HT-29 (cell line): ENCODE measurements at regions not wholly inside any gene's neighbourhood (a gene's known extent, or its start where the extent isn't known, plus 50 kb on each side); places are given as distances from the start of the nearest gene placed in this dataset.

Source experiments
- DNase-seq: peaks from one replicate; pipeline ENCODE4 v3.0.0-alpha.2; 2015; ENCODE audit warnings: low spot score

DNA sequence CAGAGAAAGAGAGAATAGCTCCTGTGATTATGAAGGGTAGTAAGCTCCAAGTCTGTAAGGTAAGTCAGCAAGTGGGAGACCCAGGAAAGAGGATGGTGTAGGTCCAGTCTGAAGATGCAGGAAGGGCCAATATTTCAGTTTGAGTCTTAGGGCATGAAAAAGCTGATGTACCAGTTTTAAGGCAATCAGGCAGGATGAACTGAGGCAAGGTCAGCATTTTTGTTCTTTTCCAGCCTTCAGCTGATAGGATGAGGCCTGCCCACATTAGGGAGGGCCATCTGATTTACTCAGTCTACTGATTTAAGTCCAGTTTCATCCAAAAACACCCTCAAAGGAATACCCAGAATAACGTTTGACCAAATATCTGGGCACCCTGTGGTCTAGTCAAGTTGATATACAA lies 347.3 kb downstream of the CMPK2 start:
- no peak for DNase-seq

DNA sequence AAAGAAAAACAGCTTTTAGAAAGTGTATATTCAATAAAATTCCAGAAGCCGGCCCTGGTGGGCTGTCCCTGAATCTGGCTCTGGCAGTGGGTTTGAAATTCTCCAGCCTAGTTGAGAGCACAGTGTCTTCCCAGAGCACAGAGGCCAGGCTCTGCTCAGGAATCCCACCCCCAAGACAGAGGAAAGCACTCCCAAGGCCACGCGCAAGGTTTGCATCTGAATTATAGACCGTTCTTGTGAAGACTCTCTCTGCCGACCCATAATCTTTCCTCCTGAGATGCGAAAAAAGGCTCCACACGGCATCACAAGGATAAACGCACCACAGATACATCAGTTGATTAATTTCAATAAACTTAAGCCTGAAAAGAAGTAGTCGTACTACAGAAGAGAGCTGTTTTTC lies 342.2 kb downstream of the CMPK2 start:
- DNase-seq, result no peak

DNA sequence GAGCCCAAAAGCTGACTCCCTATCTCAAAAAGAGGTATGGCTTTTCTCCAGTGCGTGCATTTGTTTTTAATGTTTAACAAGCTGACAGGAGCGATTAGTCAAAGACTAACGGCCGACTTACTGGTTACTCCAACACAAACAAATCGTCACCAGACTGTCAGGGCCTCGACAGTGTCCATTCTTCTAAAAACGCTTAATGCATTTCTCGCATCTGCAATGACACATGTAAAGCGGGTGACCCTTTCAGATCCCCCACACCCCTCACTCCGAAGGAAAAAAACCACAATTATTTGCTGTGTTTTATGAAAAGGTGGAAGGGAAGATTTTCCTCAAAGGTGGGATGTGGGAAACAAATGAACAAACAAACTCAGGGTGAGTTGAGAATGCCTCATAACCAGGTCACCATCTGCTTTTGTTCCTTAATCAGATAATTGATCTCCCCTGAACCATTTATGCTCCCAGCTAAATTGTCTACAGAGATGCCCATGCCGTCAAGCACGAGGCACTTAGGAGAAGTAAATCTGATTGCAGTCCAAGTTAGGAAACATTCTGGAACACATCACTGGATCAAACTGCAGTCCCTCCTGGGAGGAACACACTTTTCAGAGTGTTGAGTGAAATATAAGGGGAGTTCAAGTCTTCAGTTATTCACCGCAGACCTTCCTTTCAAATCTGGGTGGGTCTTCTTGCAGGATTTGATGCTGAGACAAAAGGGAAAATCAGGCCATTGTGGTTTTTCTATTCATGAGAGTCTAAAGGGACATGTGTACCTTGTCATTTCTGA lies 340.8 kb downstream of the CMPK2 start:
- no peak for DNase-seq

DNA sequence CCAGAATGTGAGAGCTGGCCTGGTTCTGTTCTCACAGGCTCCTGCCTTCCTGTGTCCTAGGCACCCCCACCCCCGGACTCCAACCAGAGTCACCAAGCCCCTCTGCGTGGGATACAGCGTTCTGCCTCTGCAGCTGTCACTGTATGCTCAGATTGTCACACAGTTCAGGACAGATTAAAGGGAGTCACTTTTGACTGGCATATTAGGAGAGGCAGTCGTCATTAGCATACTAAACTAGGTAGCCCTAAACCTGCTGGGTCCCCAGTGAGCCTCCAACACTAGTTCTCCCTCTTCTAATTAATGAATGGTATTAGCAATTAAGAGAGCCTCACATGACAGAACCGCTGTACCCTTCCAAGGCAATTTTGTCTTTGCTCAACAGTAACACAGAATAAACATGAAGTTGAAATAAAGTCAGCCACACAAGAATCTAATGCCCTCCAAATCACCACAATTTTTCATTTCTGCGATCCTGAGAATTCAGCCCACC lies 340.2 kb downstream of the CMPK2 start:
- DNase-seq, result no peak

DNA sequence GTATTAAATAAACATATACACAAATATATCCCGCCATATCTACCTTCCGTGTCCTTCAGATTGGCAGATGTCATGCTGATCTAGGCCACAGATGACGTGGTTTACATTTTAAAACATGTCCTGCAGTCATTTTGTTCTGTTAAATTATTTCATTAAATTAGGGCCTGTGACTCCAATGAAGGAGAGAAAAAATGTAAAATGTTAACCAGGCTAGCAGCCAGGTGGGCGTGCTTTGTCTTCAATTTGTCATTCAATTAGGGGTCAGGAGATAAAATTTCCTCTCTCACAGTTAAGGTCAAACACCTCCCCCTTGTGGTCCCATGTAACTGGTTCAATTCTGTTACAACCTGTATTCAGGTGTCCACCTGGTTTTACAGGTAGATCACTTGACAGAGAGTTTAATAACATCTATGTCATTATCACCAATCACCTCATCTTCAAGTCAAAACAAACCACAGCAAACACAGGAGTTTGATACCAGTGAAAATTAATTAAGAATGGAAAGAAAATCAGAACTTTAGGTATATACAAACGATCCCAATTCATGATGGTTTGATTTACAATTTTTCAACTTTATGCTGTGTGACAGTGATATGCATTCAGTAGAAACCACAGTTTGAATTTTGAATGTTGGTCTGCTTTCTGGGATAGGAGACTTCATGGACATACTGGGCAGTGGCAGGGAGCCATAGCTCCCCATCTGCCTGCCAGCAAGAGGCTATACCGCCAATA lies 339.4 kb downstream of the CMPK2 start:
- peak; percentile 55 for DNase-seq

DNA sequence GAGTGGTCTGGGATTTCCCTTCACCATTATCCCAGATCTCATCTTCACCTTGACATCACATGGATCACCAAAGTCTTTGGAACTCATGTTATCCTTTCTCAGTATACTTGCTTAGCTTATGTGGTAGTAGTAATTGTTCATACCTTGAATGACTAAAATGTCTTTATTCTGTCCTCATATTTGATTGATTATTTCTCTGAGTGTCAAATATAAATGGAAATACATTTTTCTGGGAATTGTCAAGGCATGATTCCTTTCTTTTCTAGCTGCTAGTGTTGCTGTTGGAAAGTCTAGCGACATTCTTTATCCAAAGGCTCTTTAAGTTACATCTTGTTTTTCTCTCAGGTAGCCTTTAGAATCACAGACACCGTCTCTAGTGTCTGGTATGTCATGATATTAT lies 334.4 kb downstream of the CMPK2 start:
- no peak for DNase-seq

DNA sequence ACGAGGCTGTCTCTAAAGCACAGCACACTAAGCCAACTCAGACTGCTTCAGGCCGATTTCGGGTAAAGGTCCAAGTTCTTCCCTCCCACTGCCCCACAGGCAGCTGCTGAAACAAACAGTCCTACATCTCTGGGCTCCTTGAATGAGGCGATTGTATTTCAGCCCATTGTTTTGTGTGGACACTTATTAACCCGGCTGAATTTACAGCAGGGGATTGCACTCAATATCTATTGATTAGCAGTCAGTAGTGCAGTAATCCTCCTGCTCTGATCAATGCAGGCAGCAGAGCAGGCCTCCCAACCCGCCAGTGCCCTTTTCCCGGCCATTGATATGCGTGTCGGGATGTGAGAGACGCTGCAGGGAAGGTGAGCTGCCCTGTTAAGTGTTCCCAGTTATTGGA lies 330.1 kb downstream of the CMPK2 start:
- no peak for DNase-seq

DNA sequence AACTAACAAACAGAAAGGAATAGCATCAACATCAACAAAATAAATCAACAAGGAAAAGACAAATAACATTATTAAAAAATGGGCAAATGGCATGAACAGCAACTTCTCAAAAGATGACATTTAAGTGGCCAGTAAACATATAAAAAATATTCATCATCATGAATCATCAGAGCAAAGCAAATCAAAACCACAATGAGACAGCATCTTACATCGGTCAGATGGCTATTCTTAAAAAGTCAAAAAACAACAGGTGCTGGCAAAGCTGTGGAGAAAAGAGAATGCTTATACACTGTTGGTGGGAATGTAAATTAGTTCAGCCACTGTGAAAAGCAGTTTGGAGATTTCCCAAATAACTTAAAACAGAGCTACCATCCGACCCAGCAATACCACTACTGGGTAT lies 327.1 kb downstream of the CMPK2 start:
- DNase-seq, result no peak

DNA sequence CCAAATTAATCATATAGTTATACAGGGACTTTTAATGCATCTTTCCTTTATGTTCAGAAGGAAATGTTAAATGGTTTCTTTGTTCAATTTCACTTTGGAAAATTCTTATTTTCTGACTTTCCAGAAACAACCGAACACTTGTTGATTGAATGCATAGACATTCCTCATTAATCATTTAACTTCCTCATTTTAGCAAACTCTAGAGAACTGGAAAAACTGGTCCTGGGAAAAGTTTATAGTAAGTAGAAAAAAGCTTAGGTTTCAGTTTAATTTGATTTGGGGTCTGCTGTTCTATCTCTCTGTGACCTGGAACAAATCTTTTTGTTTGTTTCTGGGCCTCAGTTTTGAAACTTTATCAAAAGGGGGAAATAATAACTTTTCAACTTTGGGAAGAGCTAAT lies 320.4 kb downstream of the CMPK2 start:
- DNase-seq, result peak; percentile 70

DNA sequence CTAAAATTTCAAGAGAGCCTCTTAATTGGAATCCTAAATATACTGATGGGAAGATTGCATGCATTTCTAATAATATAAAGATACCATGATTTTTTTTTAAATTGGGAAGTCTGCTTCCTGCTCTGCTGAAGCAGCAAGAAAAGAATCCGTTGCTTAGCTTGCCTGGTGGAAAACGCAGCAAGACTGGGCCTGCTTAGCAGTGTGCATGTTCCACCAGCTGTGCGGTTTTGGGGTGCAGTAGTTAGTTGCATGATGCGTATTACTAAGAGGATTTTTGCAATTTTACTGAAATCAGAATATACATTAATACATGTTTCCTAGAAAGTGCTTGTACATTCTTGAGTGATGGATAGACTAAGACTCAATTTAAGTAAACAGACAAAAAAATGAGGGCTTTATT lies 319.9 kb downstream of the CMPK2 start:
- peak; percentile 5 for DNase-seq

DNA sequence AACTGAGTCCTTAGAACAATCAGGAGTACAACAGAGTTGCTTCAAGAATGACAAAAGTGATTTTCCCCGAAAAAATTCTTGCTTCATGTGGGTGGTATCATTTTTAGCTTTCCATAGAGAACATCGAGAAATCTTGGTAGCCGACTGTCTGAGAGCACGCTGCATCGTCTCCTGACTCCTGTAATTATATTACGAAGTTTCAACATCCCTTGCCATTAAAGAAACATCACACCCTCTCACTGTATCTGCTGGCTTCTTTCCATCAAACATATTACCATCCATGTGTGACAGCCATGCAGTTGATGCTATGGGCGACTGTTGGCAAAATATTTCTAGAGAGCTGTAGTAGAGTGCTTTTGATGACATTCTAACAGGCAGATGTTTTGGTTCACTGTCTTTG lies 311.2 kb downstream of the CMPK2 start:
- DNase-seq, result no peak

DNA sequence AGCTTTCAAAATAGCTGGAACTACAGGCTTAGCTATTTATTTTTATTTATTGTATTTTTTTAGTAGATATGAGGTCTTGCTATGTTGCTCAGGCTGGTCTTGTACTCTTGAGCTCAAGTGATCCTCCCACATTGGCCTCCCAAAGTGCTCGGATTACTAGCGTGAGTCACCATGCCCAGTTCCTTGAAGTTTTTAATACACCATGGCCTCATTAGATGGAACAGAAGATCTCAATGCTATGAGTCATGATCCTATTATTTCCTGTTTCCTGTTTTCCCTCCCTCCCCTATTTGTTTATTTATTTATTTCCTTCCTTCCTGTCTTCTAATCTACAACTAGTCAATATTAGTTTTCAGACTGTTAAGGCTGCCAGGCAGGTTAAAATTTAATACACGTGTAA lies 309.0 kb downstream of the CMPK2 start:
- DNase-seq, result peak; percentile 70

DNA sequence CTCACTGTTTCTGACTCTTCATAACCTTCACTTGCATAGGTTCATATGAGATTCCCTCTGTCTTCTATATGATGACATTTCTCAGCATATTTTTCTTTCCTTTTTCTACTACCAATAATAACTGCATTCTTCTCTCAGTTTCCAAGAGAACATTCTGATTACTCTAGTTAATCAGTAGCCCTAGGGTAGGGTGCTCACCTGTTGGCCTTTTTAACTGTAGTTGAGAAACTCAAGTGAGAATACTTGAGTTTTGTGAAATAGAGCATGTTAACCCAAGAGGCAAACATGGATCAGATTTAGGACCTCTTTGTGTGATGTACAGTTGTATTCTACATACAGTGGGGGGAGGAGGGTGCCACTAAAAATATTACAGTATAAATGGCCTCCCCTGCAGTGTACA lies 308.0 kb downstream of the CMPK2 start:
- no peak for DNase-seq

DNA sequence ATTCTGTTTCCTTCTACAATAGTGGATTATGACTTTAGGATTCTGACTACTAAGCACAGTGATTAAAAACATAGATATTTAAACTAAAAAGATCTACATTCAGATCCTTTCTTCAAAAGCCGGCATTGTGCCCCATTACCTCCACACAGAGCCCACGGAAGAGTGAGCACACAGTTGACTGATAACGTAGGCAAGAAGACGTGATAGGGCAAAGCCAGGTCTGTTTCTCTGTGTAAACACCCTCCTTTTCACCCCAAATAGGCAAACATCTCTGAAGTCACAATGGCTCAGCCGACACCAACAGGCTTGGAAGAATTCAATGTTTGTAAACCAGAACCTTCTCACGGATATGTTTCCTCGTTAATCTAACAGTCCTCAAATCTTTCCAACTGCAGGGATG lies 302.9 kb downstream of the CMPK2 start:
- DNase-seq, result no peak

DNA sequence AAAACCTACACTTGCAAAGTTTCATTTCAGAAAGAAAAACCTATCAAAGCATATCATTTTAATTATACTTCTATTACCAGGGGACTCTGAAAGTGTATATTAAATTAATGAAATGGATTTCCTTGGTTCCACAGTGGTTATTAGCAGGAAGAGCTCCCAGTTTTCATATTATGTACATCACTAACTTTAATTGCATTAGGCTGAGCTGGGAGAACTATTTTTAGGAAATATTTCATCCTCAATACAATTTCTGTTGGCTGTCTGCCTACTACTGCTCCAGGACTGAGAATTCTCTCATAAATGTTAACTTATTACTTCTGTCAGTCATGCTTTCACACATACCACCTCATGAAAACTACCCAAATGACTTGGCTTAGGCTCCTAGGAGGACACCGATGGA lies 301.4 kb downstream of the CMPK2 start:
- no peak for DNase-seq

DNA sequence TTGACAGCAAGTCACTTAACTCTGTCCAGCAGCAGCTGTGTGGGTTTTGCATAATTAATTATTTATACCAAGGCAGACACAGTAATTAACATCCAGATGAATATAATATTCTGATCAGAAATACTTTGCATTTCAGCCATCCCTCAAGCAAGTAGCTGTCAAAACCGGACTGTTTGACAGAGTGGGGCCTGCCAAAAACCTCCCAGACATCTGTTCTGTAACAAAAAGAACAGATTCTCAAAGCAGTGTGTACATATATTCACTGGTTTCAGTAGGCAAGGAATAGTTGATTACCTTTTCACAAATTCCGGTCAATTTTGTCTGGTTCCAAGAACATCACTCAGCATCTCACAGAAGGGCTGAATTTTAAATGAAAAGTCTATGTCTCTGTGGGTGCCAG lies 291.6 kb downstream of the CMPK2 start:
- no peak for DNase-seq

DNA sequence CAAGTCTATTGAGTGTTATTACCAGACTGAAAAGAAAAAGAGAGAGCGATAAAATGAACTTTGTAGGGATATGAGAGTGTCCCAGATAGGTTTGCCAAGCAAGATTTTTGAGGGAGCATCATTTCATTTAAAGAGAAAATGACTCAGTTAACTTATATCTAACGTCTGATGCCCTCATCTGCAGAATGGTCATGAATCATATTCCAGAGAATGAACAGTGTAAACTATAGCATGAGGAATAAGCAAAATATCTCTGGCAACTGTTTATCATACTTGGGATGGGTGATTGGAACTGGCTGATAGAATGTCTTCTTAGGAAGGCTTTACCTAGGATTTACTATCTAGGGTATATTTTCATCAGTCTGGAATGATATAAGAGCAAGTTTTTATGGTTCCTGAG lies 289.4 kb downstream of the CMPK2 start:
- no peak for DNase-seq

DNA sequence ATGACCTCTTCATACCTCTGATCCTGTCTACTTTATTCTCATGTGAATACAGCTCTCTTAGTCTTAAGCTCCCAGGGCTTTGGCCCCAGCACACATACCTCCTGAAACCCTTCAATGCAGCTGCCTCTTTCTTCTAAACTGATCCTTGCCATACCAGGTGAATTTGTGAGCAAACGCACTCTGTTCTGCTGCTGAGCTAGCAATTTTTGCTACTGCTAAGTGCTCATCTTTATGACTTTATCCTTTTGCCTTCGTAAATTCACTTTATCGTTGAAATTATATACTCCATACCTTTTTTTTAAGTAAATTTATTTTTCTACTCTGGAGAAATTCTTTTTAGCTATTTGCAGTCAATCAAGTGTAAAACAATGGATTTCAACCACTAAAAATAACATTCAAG lies 287.7 kb downstream of the CMPK2 start:
- DNase-seq, result no peak

DNA sequence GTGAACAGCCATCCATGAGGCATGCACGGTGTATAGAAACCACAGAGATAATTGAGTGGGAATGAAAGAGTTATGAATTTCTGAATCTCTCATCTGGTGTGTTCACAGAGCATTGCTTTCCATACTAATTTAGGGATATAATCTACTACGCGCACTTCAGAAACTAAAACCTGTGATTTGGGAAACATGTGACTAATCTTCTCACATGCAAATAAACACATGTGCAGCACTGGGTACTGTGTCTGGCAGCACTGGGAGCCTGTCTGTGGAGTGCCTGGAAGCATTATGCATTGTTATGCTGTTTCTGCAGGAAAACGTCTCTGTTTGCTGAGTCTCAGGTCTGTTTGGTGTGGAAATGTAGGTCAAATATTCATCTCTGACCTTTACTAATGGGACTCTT lies 287.3 kb downstream of the CMPK2 start:
- DNase-seq, result no peak

DNA sequence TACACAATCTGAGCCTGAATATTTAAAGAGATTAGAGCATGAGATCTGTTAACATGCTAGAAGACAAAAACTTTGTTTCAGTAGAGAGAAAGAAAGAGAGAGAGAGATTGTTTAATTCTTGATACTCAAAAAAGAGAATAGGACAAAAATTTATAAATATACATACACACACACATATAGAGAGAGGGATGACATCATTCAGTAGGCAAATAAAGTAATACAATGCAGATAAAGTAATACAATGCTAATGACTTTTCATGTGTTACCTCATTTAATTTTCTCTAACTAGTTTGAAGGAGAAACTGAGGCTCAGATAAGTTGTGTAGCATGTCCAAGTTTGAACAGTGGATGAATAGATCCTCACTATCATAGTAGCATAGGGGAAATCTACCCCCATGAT lies 286.4 kb downstream of the CMPK2 start:
- DNase-seq, result no peak

DNA sequence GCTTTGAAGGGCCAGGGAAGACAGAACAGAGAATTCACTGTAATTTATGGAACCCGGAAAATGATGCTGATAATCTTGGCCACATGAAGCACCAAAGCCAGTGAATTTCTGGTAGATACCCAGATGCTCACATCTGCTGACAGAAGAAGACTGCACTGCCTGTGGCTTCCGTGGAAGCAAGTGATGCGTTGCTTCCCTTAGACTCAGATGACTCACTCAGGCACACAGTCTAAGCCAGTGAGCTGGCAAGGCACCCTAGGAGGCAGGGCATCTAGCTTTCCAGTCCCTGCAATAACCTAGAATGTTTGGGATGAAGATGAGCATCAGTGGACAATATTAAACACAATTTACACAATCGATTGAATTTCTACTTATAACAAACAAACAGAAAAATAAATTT lies 284.7 kb downstream of the CMPK2 start:
- DNase-seq, result no peak

DNA sequence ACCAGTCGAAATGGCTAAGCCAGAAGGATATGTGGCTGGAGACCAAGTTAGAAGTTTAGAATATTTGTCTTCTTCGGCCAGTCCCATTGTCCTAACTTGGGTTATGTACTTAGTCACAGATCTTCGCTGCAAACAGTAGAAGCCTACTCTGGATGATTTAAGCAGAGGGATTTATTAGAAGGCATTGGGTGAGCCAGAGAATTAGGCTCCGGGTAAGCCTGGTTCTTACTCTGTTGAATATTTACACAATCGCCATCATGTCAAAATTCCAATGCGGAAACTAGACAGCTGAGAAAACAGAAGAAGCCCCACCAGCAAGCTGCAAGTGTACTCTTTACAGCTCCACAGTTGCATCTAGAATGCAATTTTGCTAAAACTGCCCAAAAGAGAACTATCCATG lies 276.6 kb downstream of the CMPK2 start:
- DNase-seq, result no peak

DNA sequence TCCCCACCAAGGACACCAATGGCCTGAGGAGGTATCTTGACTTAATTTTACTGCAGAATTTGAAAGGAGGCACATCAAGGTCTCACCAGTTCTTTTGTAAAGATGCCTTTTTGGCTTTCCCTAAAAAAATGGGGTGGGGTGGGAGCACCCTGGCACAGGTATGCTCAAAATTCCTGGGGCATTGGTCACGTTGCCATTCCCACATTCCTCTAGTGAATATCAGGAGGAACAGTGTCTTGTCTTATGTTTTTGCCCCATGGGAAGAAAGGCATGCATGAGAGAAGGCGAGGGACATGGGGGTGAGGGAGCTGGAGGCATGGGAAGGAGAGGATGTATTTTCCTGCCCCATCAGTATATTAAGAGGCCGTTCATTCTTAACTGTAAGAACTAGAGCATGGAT lies 275.3 kb downstream of the CMPK2 start:
- no peak for DNase-seq
